Endodermal cell (in vitro differentiated cells): ENCODE measurements at regions not wholly inside any gene's neighbourhood (a gene's known extent, or its start where the extent isn't known, plus 50 kb on each side); places are given as distances from the start of the nearest gene placed in this dataset.

Experiments used
- DNase-seq: peaks from one replicate; pipeline ENCODE4 v3.0.0-alpha.2; 2017
- H3K27ac ChIP-seq: 2 replicates; pipeline ENCODE4 v1.5.1; 2013; ENCODE audit warnings: mild to moderate bottlenecking, low read depth, low read length, moderate library complexity
- H3K27me3 ChIP-seq: 2 replicates; pipeline ENCODE4 v1.6.1; 2013; ENCODE audit warnings: mild to moderate bottlenecking, low read length, moderate library complexity; ENCODE audit not compliant: insufficient read depth, control insufficient read depth, poor library complexity, severe bottlenecking
- H3K36me3 ChIP-seq: 2 replicates; pipeline ENCODE4 v1.7.0; 2013; ENCODE audit warnings: mild to moderate bottlenecking, low read length, moderate library complexity; ENCODE audit not compliant: control insufficient read depth, insufficient read depth
- H3K4me1 ChIP-seq: one replicate; pipeline ENCODE4 v1.7.0; 2013; ENCODE audit warnings: low read length; ENCODE audit not compliant: control insufficient read depth, insufficient read depth
- H3K4me3 ChIP-seq: 2 replicates; pipeline ENCODE4 v1.5.1; 2013; ENCODE audit warnings: mild to moderate bottlenecking, low read length, moderate library complexity
- H3K9ac ChIP-seq: 2 replicates; pipeline ENCODE4 v1.6.1; 2013; ENCODE audit warnings: mild to moderate bottlenecking, low read length, moderate library complexity; ENCODE audit not compliant: poor library complexity, severe bottlenecking; ENCODE audit errors: extremely low read depth
- H3K9me3 ChIP-seq: 2 replicates; pipeline ENCODE4 v1.6.1; 2013; ENCODE audit warnings: mild to moderate bottlenecking, low read length, moderate library complexity; ENCODE audit not compliant: control insufficient read depth
- H3K27ac Mint-ChIP-seq: 2 replicates; pipeline ENCODE4 v1.8.0; 2020; ENCODE audit warnings: mixed read lengths
- H3K27me3 Mint-ChIP-seq: 2 replicates; pipeline ENCODE4 v1.8.0; 2021; ENCODE audit warnings: mild to moderate bottlenecking, mixed read lengths; ENCODE audit not compliant: insufficient read depth
- H3K36me3 Mint-ChIP-seq: 2 replicates; pipeline ENCODE4 v1.8.0; 2020; ENCODE audit warnings: low read depth, mixed read lengths
- H3K4me1 Mint-ChIP-seq: 2 replicates; pipeline ENCODE4 v1.8.0; 2020; ENCODE audit warnings: mixed read lengths
- H3K4me3 Mint-ChIP-seq: 2 replicates; pipeline ENCODE4 v1.8.0; 2020; ENCODE audit warnings: mild to moderate bottlenecking, moderate library complexity, mixed read lengths
- H3K9me3 Mint-ChIP-seq: 2 replicates; pipeline ENCODE4 v1.8.0; 2020; ENCODE audit warnings: mild to moderate bottlenecking, mixed read lengths
- CTCF ChIP-seq: fragments of 200-600 bp; sonication (generic); conservative IDR thresholded peaks from 2 replicates; pipeline ENCODE4 v1.5.0; 2021; ENCODE audit warnings: antibody characterized with exemption, mild to moderate bottlenecking
- WGBS, 2 experiments: methylation state at CpG; one replicate each; pipeline versions ENCODE4 v1.1.5 to v1.1.7; 2013; ENCODE audit warnings: missing lambda C conversion rate in 2 of 2, mixed read lengths in 1 of 2; ENCODE audit not compliant: insufficient coverage in 1 of 2, insufficient read length in 1 of 2; 5-methylcytosine and 5-hydroxymethylcytosine counted together

- no peak overlapping the region for H3K4me3 Mint-ChIP-seq
- peaks cover 15% of the 10 kb centered on the region for H3K9me3 ChIP-seq
- DNase-seq: no peak
- no peaks in the 10 kb centered on the region for H3K4me1 ChIP-seq
- H3K27me3 Mint-ChIP-seq: no peaks in the 10 kb centered on the region
- H3K36me3 Mint-ChIP-seq: no peaks in the 10 kb centered on the region
- H3K27ac ChIP-seq: no peak overlapping the region
- no peak for TF ChIP-seq CTCF
- H3K9ac ChIP-seq: no peak overlapping the region
- H3K9me3 Mint-ChIP-seq: peaks cover 13% of the 10 kb centered on the region
- no peak overlapping the region for H3K4me3 ChIP-seq
- H3K4me1 Mint-ChIP-seq: no peaks in the 10 kb centered on the region
- no peaks in the 10 kb centered on the region for H3K36me3 ChIP-seq
- no peaks in the 10 kb centered on the region for H3K27me3 ChIP-seq
- H3K27ac Mint-ChIP-seq: no peak overlapping the region
These were observed 266.3 kb downstream of the EPM2A start for GRCh38 chr6:145469021-145469420.

- Mint-ChIP-seq H3K27me3 (no peaks in the 10 kb centered on the region), H3K36me3 (no peaks in the 10 kb centered on the region), H3K9me3 (peaks cover 49% of the 10 kb centered on the region), H3K4me1 (no peaks in the 10 kb centered on the region), H3K4me3 (no peak overlapping the region), H3K27ac (no peak overlapping the region)
- no peaks in the 10 kb centered on the region for H3K4me1 ChIP-seq
- no peak overlapping the region for H3K9ac ChIP-seq
- H3K9me3 ChIP-seq: peaks cover 69% of the 10 kb centered on the region
- H3K27ac ChIP-seq: no peak overlapping the region
- DNase-seq: no peak
- TF ChIP-seq CTCF: no peak
- no peaks in the 10 kb centered on the region for H3K27me3 ChIP-seq
- H3K4me3 ChIP-seq: peak overlapping the region; percentile 40
- H3K36me3 ChIP-seq: no peaks in the 10 kb centered on the region
- WGBS, 2 experiments: no CpG with 5 or more reads among the region's 1 CpG
These were observed 259.4 kb downstream of the EPM2A start for GRCh38 chr6:145475794-145476396.

GRCh38 chr6:145480024-145480423, 255.3 kb downstream of the EPM2A start:
- Histone ChIP-seq H3K36me3 (no peaks in the 10 kb centered on the region), H3K9me3 (peaks cover 47% of the 10 kb centered on the region), H3K9ac (no peak overlapping the region), H3K4me1 (peaks cover 9% of the 10 kb centered on the region), H3K27ac (no peak overlapping the region), H3K27me3 (no peaks in the 10 kb centered on the region), H3K4me3 (no peak overlapping the region)
- Mint-ChIP-seq H3K27ac (no peak overlapping the region), H3K4me3 (no peak overlapping the region), H3K27me3 (no peaks in the 10 kb centered on the region), H3K4me1 (peaks cover 9% of the 10 kb centered on the region), H3K9me3 (peaks cover 31% of the 10 kb centered on the region), H3K36me3 (no peaks in the 10 kb centered on the region)
- TF ChIP-seq CTCF: no peak
- 78% methylated on average over 1 of the region's 1 CpG; no CpG with 5 or more reads in 1 of the 2 experiments for WGBS, 2 experiments
- no peak for DNase-seq
